GM12878 (cell line): ENCODE measurements at regions not wholly inside any gene's neighbourhood (a gene's known extent, or its start where the extent isn't known, plus 50 kb on each side); places are given as distances from the start of the nearest gene placed in this dataset.

Source experiments
- ATAC-seq: fragments of 200-7000 bp; cut with Tn5 transposase; 3 replicates; pipeline ENCODE4 v1.9.1; 2020; ENCODE audit warnings: mild to moderate bottlenecking, moderate library complexity
- BruUV-seq: library from RNA; stranded (reverse); fragments of 400-500 nt; replicated peaks from 2 replicates; lab custom pipeline; 2021; lab: Mats Ljungman, UMichigan
- CTCF ChIA-PET: fragments of 300-600 bp; sonication (Branson Sonifier 250); formaldehyde crosslinking; extraction: SDS; loops from one replicate; lab custom pipeline; 2021; ENCODE audit warnings: inconsistent platforms; lab: Yijun Ruan, JAX
- POLR2A ChIA-PET: fragments of 350-600 bp; formaldehyde crosslinking; extraction: SDS; loops from one replicate; lab custom pipeline; 2021; ENCODE audit warnings: inconsistent platforms; lab: Charles Lee
- RAD21 ChIA-PET: fragments of 300-600 bp; sonication (Branson Sonifier 250); formaldehyde crosslinking; loops from one replicate; lab custom pipeline; 2023; ENCODE audit warnings: antibody characterized with exemption; ENCODE audit not compliant: unreplicated experiment; lab: Charles Lee
- SMC1A ChIA-PET: fragments of 300-600 bp; sonication (Branson Sonifier 250); formaldehyde crosslinking; loops from one replicate; lab custom pipeline; 2023; ENCODE audit not compliant: unreplicated experiment, uncharacterized antibody; lab: Charles Lee
- DNase-seq: peaks from one replicate; pipeline ENCODE4 v3.0.0-alpha.2; 2011; ENCODE audit warnings: low read depth, low spot score
- FAIRE-seq: peaks from 3 replicates; lab custom pipeline; 2011; peaks lifted over from hg19 to GRCh38; lab: Jason Lieb, UNC
- H2AFZ ChIP-seq: 2 replicates; pipeline ENCODE4 v1.6.0; 2011; ENCODE audit warnings: low read depth, low read length, control low read depth; ENCODE audit not compliant: control insufficient read depth
- H3K27ac ChIP-seq: 2 replicates; pipeline ENCODE4 v1.5.1; 2011; ENCODE audit warnings: control low read depth; ENCODE audit not compliant: control insufficient read depth, insufficient read depth
- H3K27me3 ChIP-seq, 2 experiments: replicated peaks in 1 of 2; 2 replicates each; pipeline versions ENCODE4 v1.6.0 to v1.6.1; 2011; ENCODE audit warnings: low read length in 1 of 2; ENCODE audit not compliant: control insufficient read depth in 2 of 2, insufficient read depth in 2 of 2
- H3K36me3 ChIP-seq, 2 experiments: 2 replicates each; pipeline ENCODE4 v1.5.1; 2011; ENCODE audit warnings: low read length in 1 of 2; ENCODE audit not compliant: control insufficient read depth in 2 of 2, insufficient read depth in 2 of 2
- H3K4me1 ChIP-seq: 2 replicates; pipeline ENCODE4 v1.6.1; 2011; ENCODE audit warnings: mild to moderate bottlenecking, low read length, moderate library complexity, mixed read lengths; ENCODE audit not compliant: control insufficient read depth, insufficient read depth
- H3K4me2 ChIP-seq: 2 replicates; pipeline ENCODE4 v1.6.0; 2011; ENCODE audit warnings: control low read depth; ENCODE audit not compliant: control insufficient read depth, insufficient read depth
- H3K4me3 ChIP-seq: fragments of 200-600 bp; sonication (generic); 2 replicates; pipeline ENCODE4 v1.5.1; 2016
- H3K79me2 ChIP-seq: 2 replicates; pipeline ENCODE4 v1.6.0; 2011; ENCODE audit warnings: low read length; ENCODE audit not compliant: control insufficient read depth, insufficient read depth
- H3K9ac ChIP-seq: 2 replicates; pipeline ENCODE4 v1.8.0; 2011; ENCODE audit warnings: low read length, control low read depth, mixed read lengths; ENCODE audit not compliant: control insufficient read depth, insufficient read depth
- H3K9me3 ChIP-seq: replicated peaks from 3 replicates; pipeline ENCODE4 v1.5.1; 2011; ENCODE audit warnings: mild to moderate bottlenecking, low read length; ENCODE audit not compliant: control insufficient read depth, insufficient read depth
- H4K20me1 ChIP-seq: 2 replicates; pipeline ENCODE4 v1.6.0; 2011; ENCODE audit not compliant: control insufficient read depth, insufficient read depth
- BCL11A ChIP-seq: IDR thresholded peaks from 2 replicates; pipeline ENCODE4 v1.6.1; 2011; ENCODE audit warnings: low read depth, low read length
- IRF4 ChIP-seq: IDR thresholded peaks from 2 replicates; pipeline ENCODE4 v1.6.1; 2011; ENCODE audit warnings: low read depth, low read length
- JUNB ChIP-seq: IDR thresholded peaks from 2 replicates; pipeline ENCODE4 v1.6.1; 2016; ENCODE audit warnings: antibody characterized with exemption, mild to moderate bottlenecking
- NBN ChIP-seq: fragments of 450-650 bp; IDR thresholded peaks from 2 replicates; pipeline ENCODE4 v1.6.1; 2016
- NFYB ChIP-seq: IDR thresholded peaks from 2 replicates; pipeline ENCODE4 v1.6.1; 2011; ENCODE audit warnings: low read depth, mild to moderate bottlenecking, low read length, improper control_type of control experiment, moderate library complexity; ENCODE audit not compliant: insufficient read depth
- SIX5 ChIP-seq: IDR thresholded peaks from 2 replicates; pipeline ENCODE4 v1.6.1; 2011; ENCODE audit warnings: mild to moderate bottlenecking, low read depth, low read length, moderate library complexity; ENCODE audit not compliant: severe bottlenecking
- SMARCA5 ChIP-seq: fragments of 450-650 bp; IDR thresholded peaks from 2 replicates; pipeline ENCODE4 v1.6.1; 2017; ENCODE audit warnings: mild to moderate bottlenecking
- SUPT20H ChIP-seq: IDR thresholded peaks from 2 replicates; pipeline ENCODE4 v1.6.1; 2011; ENCODE audit warnings: low read depth, mild to moderate bottlenecking, low read length, moderate library complexity, borderline replicate concordance; ENCODE audit not compliant: control insufficient read depth
- ZNF687 ChIP-seq: fragments of 450-650 bp; IDR thresholded peaks from 2 replicates; pipeline ENCODE4 v1.6.1; 2017; ENCODE audit warnings: mild to moderate bottlenecking, moderate library complexity
- WGBS: methylation state at CpG from one replicate; pipeline ENCODE4 v1.1.6; 2016; ENCODE audit warnings: low lambda C conversion rate; ENCODE audit not compliant: insufficient replicate concordance, insufficient coverage; ENCODE audit errors: missing lambda C conversion rate; 5-methylcytosine and 5-hydroxymethylcytosine counted together
- in situ Hi-C: fragments of 300-500 bp; cut with MboI; formaldehyde crosslinking; loops from 9 replicates; pipeline ENCODE4 v1.14.3; 2018; ENCODE audit warnings: mixed read lengths
- intact Hi-C: fragments of 100-400 bp; cut with micrococcal nuclease; formaldehyde crosslinking; loops from one replicate; pipeline ENCODE4 v1.14.2; 2022; ENCODE audit not compliant: unreplicated experiment

- TF ChIP-seq ZNF687 (no peak), NBN (no peak), NFYB (no peak), BCL11A (no peak), SUPT20H (no peak)
Observed at GRCh38 chr14:100436745-100437406, 113.7 kb downstream of the SLC25A47 start (continued).

- BruUV-seq, result no TSS peak
Observed at GRCh38 chr14:100438271-100438670, 115.1 kb downstream of the SLC25A47 start.

More at GRCh38 chr14:100438271-100438670, 115.1 kb downstream of the SLC25A47 start:
- no peak for ATAC-seq
- TF ChIP-seq IRF4 (no peak), SMARCA5 (no peak), JUNB (no peak), SIX5 (no peak), NBN (no peak)
- H3K4me3 ChIP-seq, result no peak overlapping the region
- FAIRE-seq, result no peak
- SMC1A ChIA-PET, result interaction anchor here (0.7 to 1.6 kb wide), 3 partner anchors 38 to 58 kb away, joined by 3 to 5 read pairs (median 3); no protein-coding TSS in a partner anchor
- no peak overlapping the region for H2AFZ ChIP-seq
- in situ Hi-C loops, result no loop called here
- no peak overlapping the region for H3K27ac ChIP-seq
- POLR2A ChIA-PET, result no interaction called here
- no peaks in the 10 kb centered on the region for H4K20me1 ChIP-seq
- RAD21 ChIA-PET, result interaction anchor here (1.5 to 2.5 kb wide), 2 partner anchors 208 to 216 kb away, joined by 4 to 9 read pairs; no protein-coding TSS in a partner anchor
- no peaks in the 10 kb centered on the region for H3K79me2 ChIP-seq
- 60% methylated on average over 5 of the region's 5 CpGs for WGBS
- H3K9ac ChIP-seq, result no peak overlapping the region
- H3K4me1 ChIP-seq, result peaks cover 13% of the 10 kb centered on the region
- intact Hi-C loops, result no loop called here
- H3K27me3 ChIP-seq, result no peaks in the 10 kb centered on the region
- CTCF ChIA-PET, result interaction anchor here (0.7 to 5.8 kb wide), 3 partner anchors 18 to 215 kb away, joined by 3 to 67 read pairs (median 13); no protein-coding TSS in a partner anchor
- H3K4me2 ChIP-seq, result no peak overlapping the region
- DNase-seq, result no peak
- no peaks in the 10 kb centered on the region for H3K9me3 ChIP-seq
- H3K36me3 ChIP-seq, result no peaks in the 10 kb centered on the region
